Upper lobe of left lung (tissue), 6 donors: ENCODE measurements at regions not wholly inside any gene's neighbourhood (a gene's known extent, or its start where the extent isn't known, plus 50 kb on each side); places are given as distances from the start of the nearest gene placed in this dataset.

ENCODE experiments used
- ATAC-seq, 2 donors: fragments of 200-7000 bp; cut with Tn5 transposase; one replicate each; pipeline ENCODE4 v1.9.1; 2022; ENCODE audit warnings: mild to moderate bottlenecking in 2 of 2, moderate library complexity in 2 of 2; ENCODE audit not compliant: low FRiP score in 2 of 2
- DNase-seq, 2 donors: peaks; one replicate each; pipeline ENCODE4 v3.0.0-alpha.2; 2019 to 2020
- H3K27ac ChIP-seq, 4 donors: fragments of 200-600 bp; sonication (generic); one replicate each; pipeline ENCODE4 v1.5.1; 2016 to 2019
- H3K27me3 ChIP-seq, 4 donors: fragments of 200-600 bp; sonication (generic); one replicate each; pipeline ENCODE4 v1.5.1; 2017 to 2019
- H3K36me3 ChIP-seq, 4 donors: fragments of 200-600 bp; sonication (generic); one replicate each; pipeline ENCODE4 v1.5.1; 2016 to 2019
- H3K4me1 ChIP-seq, 4 donors: fragments of 200-600 bp; sonication (generic); one replicate each; pipeline ENCODE4 v1.5.1; 2018 to 2019
- H3K4me3 ChIP-seq, 4 donors: fragments of 200-600 bp; sonication (generic); one replicate each; pipeline ENCODE4 v1.5.1; 2017 to 2019; ENCODE audit warnings: mild to moderate bottlenecking in 2 of 4, moderate library complexity in 1 of 4
- H3K9me3 ChIP-seq, 4 donors: fragments of 200-600 bp; sonication (generic); one replicate each; pipeline ENCODE4 v1.5.1; 2018 to 2019
- EP300 ChIP-seq, 4 donors: sonication (generic); formaldehyde crosslinking; IDR thresholded peaks; one replicate each; pipeline ENCODE4 v1.5.1; 2017; ENCODE audit warnings: antibody characterized with exemption in 4 of 4, control low read depth in 2 of 4
- POLR2A ChIP-seq, 4 donors: fragments of 450-650 bp; IDR thresholded peaks; one replicate each; pipeline ENCODE4 v1.5.1; 2016 to 2017; ENCODE audit warnings: antibody characterized with exemption in 4 of 4, mild to moderate bottlenecking in 2 of 4
- POLR2AphosphoS5 ChIP-seq, 2 donors: sonication (generic); formaldehyde crosslinking; IDR thresholded peaks; one replicate each; pipeline ENCODE4 v1.5.1; 2017; ENCODE audit warnings: antibody characterized with exemption in 2 of 2
- WGBS, 2 donors: methylation state at CpG; one replicate each; pipeline ENCODE4 v1.1.5; 2017 to 2018; 5-methylcytosine and 5-hydroxymethylcytosine counted together
- TF ChIP-seq, protein P1 (sequence below), 6 experiments: fragments of 450-650 bp in 4 of 6; fragments of 200-600 bp in 2 of 6; sonication (generic) in 2 of 6; IDR thresholded peaks; one replicate each; pipeline ENCODE4 v1.5.1; 2016 to 2019; ENCODE audit warnings: antibody characterized with exemption in 6 of 6
- donor health status: DM: no; HTN: no; CAD: no; lungs with moderate emphysema.
- donor health status: DM: no; HTN: yes; CAD: no; lungs with severe emphysema.

DNA sequence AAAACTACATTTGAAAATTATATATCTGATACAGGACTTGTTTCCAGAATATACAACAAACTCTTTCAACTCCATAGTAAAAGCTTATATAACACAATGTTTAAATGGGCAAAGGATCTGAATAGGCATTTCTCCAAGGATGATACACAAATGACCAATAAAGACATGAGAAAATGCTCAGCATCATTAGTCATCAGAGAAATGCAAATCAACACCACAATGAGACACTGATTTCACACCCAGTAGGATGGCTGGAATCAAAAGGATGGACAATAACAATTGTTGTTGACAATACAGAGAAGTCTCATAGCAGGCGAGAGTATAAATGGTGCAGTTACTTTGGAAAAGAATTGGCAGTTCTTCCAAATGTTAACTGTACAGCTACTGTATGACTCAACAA is 394.9 kb downstream of the BCL11B start:
- WGBS, 2 donors = 75 to 91% methylated on average over 1 of the region's 1 CpG
- Histone ChIP-seq H3K4me3 (no peak overlapping the region), H3K27me3 (no peaks in the 10 kb centered on the region), H3K36me3 (no peaks in the 10 kb centered on the region), H3K4me1 (no peaks in the 10 kb centered on the region), H3K27ac (no peak overlapping the region), H3K9me3 (no peaks in the 10 kb centered on the region)
- ATAC-seq (no peak), DNase-seq (no peak)
- TF ChIP-seq, protein P1, sequence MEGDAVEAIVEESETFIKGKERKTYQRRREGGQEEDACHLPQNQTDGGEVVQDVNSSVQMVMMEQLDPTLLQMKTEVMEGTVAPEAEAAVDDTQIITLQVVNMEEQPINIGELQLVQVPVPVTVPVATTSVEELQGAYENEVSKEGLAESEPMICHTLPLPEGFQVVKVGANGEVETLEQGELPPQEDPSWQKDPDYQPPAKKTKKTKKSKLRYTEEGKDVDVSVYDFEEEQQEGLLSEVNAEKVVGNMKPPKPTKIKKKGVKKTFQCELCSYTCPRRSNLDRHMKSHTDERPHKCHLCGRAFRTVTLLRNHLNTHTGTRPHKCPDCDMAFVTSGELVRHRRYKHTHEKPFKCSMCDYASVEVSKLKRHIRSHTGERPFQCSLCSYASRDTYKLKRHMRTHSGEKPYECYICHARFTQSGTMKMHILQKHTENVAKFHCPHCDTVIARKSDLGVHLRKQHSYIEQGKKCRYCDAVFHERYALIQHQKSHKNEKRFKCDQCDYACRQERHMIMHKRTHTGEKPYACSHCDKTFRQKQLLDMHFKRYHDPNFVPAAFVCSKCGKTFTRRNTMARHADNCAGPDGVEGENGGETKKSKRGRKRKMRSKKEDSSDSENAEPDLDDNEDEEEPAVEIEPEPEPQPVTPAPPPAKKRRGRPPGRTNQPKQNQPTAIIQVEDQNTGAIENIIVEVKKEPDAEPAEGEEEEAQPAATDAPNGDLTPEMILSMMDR (IDR thresholded peaks at IDR 0.05) = no peak
- TF ChIP-seq POLR2A (IDR thresholded peaks at IDR 0.05) (no peak), EP300 (IDR thresholded peaks at IDR 0.05) (no peak), POLR2AphosphoS5 (IDR thresholded peaks at IDR 0.05) (no peak)

DNA sequence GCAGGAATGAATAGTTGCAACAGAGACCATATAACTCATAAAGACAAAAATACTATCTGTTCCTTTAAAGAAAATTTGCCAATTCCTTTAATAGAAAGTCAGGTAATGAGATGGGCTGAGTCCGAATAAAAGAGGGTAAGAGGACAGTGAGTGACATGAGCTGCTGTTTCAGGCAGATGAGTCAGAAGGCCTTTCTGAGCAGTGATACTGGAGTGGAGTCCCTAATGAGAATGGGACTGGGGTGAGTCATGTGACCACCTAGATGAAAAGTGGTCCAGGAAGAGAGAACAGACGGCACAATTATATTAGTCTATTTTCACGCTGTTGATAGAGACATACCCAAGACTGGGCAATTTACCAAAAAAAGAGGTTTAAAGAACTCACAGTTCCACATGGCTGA is 393.7 kb downstream of the BCL11B start:
- no peak for ATAC-seq
- H3K4me3 ChIP-seq = no peak overlapping the region
- no peak overlapping the region for H3K27ac ChIP-seq
- no peaks in the 10 kb centered on the region for H3K36me3 ChIP-seq
- DNase-seq = no peak
- no peaks in the 10 kb centered on the region for H3K9me3 ChIP-seq
- no peaks in the 10 kb centered on the region for H3K4me1 ChIP-seq
- 79 to 83% methylated on average over 3 of the region's 3 CpGs for WGBS, 2 donors
- TF ChIP-seq, protein P1 (IDR thresholded peaks at IDR 0.05) = no peak
- TF ChIP-seq POLR2A (IDR thresholded peaks at IDR 0.05) (no peak), POLR2AphosphoS5 (IDR thresholded peaks at IDR 0.05) (no peak), EP300 (IDR thresholded peaks at IDR 0.05) (no peak)
- H3K27me3 ChIP-seq = no peaks in the 10 kb centered on the region

DNA sequence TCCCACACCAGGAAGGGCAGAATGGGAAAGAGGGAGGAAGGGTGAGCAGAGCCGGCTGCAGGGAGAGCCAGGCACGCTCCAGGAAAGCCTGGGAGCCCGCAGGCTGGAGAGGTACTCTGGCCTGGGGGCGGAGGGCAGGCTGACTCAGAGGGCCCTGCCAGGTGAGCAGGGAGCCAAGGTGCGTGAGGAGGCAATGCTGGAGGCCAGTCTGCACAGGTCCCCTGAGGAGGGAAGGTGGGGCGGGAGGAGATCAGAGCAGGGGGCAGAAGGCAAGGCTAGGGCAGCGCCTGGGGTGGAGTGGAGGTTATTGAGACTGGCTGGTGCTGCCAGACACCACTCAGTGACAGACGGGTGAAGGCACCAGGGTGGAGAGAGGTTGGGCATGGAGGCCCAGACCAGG is 385.0 kb downstream of the BCL11B start:
- H3K27me3 ChIP-seq = no peaks in the 10 kb centered on the region
- WGBS, 2 donors = 82 to 83% methylated on average over 8 of the region's 8 CpGs
- DNase-seq (no peak), ATAC-seq (peak in 1 of 2 donors; percentile 13)
- no peaks in the 10 kb centered on the region for H3K36me3 ChIP-seq
- H3K9me3 ChIP-seq = no peaks in the 10 kb centered on the region
- no peak for TF ChIP-seq POLR2AphosphoS5 (IDR thresholded peaks at IDR 0.05)
- TF ChIP-seq EP300 (IDR thresholded peaks at IDR 0.05) = no peak
- no peak for TF ChIP-seq POLR2A (IDR thresholded peaks at IDR 0.05)
- TF ChIP-seq, protein P1 (IDR thresholded peaks at IDR 0.05) = no peak
- H3K27ac ChIP-seq = no peak overlapping the region
- H3K4me1 ChIP-seq = no peaks in the 10 kb centered on the region
- H3K4me3 ChIP-seq = no peak overlapping the region

DNA sequence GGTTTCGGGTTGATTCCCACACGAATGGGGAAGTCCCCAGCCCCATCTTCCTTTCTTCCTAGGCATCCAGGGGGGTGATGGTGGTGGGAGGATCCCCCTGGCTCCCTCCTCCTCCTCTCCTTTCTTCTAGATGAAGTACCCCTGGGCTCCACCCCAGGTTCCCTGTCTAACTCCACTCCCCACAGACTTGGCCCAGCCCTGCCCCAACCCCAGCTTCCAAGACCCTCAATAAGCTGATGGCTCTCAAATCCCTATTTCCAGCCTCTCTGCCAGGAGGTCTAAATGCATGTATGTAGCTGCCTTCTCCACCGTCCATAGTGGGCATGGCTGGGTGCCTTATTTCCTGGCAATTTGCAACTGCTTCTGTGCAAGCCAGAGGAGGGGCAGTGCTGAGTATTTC is 383.7 kb downstream of the BCL11B start:
- no peak overlapping the region for H3K27ac ChIP-seq
- no peak for ATAC-seq
- no peak overlapping the region for H3K4me3 ChIP-seq
- TF ChIP-seq POLR2A (IDR thresholded peaks at IDR 0.05) (no peak), EP300 (IDR thresholded peaks at IDR 0.05) (no peak), POLR2AphosphoS5 (IDR thresholded peaks at IDR 0.05) (no peak)
- TF ChIP-seq, protein P1 (IDR thresholded peaks at IDR 0.05) = no peak
- no peaks in the 10 kb centered on the region for H3K27me3 ChIP-seq
- no peaks in the 10 kb centered on the region for H3K36me3 ChIP-seq
- WGBS, 2 donors = 76 to 78% methylated on average over 3 of the region's 3 CpGs
- H3K4me1 ChIP-seq = no peaks in the 10 kb centered on the region
- H3K9me3 ChIP-seq = no peaks in the 10 kb centered on the region
- no peak for DNase-seq

DNA sequence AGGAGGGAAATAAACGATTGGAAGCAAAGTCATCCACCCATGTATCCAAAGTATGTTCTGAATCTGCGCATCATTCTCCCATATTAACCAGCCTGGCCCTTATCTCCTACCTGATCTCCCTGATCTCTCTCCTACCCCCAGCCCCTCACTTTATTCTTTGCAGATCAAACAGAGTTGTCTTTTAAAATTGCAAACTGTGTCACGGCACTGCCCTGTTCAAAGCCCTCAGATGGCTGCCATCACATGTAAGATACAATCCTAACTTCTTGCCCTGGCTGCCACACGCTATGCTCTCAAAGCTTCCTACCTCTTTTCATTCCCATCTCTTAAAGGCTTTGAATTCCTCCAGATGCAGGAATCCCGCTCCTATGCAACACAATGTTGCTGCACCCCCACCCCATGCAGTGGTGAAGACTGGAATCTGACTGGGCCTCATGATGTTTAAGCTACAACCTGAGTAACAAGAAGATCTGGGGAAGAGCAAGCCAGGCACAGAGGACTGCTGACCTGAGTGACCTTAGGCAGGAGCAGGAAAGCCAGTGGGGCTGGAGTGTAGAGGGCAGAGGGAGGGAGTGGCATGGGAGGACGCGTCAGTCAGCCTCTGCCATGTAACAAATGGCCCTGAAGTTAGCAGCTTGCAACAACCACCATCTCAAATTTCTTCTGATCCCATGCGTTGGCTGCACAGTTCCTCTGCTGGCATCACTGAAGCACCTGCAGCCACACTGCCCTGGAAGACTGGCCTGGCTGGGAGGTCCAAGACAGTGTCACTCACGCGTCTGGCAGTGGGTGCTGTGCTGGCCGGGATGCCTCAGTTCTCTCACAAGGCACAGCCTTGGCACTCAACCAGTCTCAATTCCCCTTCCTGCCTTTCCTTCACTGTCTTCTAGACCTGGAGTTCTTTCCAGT is 382.8 kb downstream of the BCL11B start:
- Histone ChIP-seq H3K27me3 (no peaks in the 10 kb centered on the region), H3K36me3 (no peaks in the 10 kb centered on the region), H3K4me1 (no peaks in the 10 kb centered on the region), H3K9me3 (no peaks in the 10 kb centered on the region), H3K27ac (no peak overlapping the region), H3K4me3 (no peak overlapping the region)
- ATAC-seq = no peak
- DNase-seq = no peak
- TF ChIP-seq, protein P1 (IDR thresholded peaks at IDR 0.05) = no peak
- TF ChIP-seq POLR2AphosphoS5 (IDR thresholded peaks at IDR 0.05) (no peak), EP300 (IDR thresholded peaks at IDR 0.05) (no peak), POLR2A (IDR thresholded peaks at IDR 0.05) (no peak)
- 92 to 96% methylated on average over 11 of the region's 11 CpGs for WGBS, 2 donors
